H1 (cell line): ENCODE measurements at regions not wholly inside any gene's neighbourhood (a gene's known extent, or its start where the extent isn't known, plus 50 kb on each side); places are given as distances from the start of the nearest gene placed in this dataset.

ENCODE experiments used
- CTCF ChIA-PET: fragments of 300-600 bp; sonication (Branson Sonifier 250); formaldehyde crosslinking; loops from one replicate; lab custom pipeline; 2021; ENCODE audit not compliant: partially characterized antibody; lab: Charles Lee
- POLR2A ChIA-PET: fragments of 300-600 bp; sonication (Branson Sonifier 250); formaldehyde crosslinking; loops from one replicate; lab custom pipeline; 2021; ENCODE audit warnings: inconsistent platforms; ENCODE audit not compliant: partially characterized antibody; lab: Charles Lee
- DNase-seq, 2 experiments: peaks; one replicate each; pipeline versions ENCODE4 v3.0.0 to v3.0.0-alpha.2; 2010 to 2022; ENCODE audit warnings: low spot score in 2 of 2, low read depth in 1 of 2, mixed read lengths in 1 of 2
- FAIRE-seq: peaks from 2 replicates; lab custom pipeline; 2011; peaks lifted over from hg19 to GRCh38; lab: Jason Lieb, UNC
- H2AFZ ChIP-seq: 2 replicates; pipeline ENCODE4 v1.8.1; 2012; ENCODE audit warnings: low read length, inconsistent platforms
- H2AK5ac ChIP-seq: 2 replicates; pipeline ENCODE4 v1.6.1; 2013; ENCODE audit warnings: low read depth, low read length
- H2BK120ac ChIP-seq: replicated peaks from 2 replicates; pipeline ENCODE3; 2013; ENCODE audit warnings: low read depth, low read length, inconsistent platforms
- H2BK12ac ChIP-seq: 2 replicates; pipeline ENCODE4 v1.6.1; 2013; ENCODE audit warnings: low read depth, low read length
- H2BK15ac ChIP-seq: 2 replicates; pipeline ENCODE4 v1.6.1; 2013; ENCODE audit warnings: low read length
- H2BK20ac ChIP-seq: 2 replicates; pipeline ENCODE4 v1.6.1; 2013; ENCODE audit warnings: low read length
- H2BK5ac ChIP-seq: 2 replicates; pipeline ENCODE4 v1.6.1; 2013; ENCODE audit warnings: low read depth, low read length
- H3K14ac ChIP-seq: 2 replicates; pipeline ENCODE4 v1.6.1; 2013; ENCODE audit warnings: inconsistent platforms; ENCODE audit not compliant: insufficient read length
- H3K18ac ChIP-seq: 2 replicates; pipeline ENCODE4 v1.6.1; 2013; ENCODE audit warnings: low read length; ENCODE audit errors: extremely low read depth
- H3K23ac ChIP-seq: 2 replicates; pipeline ENCODE4 v1.6.1; 2013; ENCODE audit warnings: inconsistent platforms; ENCODE audit not compliant: insufficient read length
- H3K23me2 ChIP-seq: 2 replicates; pipeline ENCODE4 v1.6.1; 2013; ENCODE audit warnings: low read depth, low read length
- H3K27ac ChIP-seq: 2 replicates; pipeline ENCODE4 v1.6.1; 2011; ENCODE audit warnings: low read depth, low read length, inconsistent platforms
- H3K27me3 ChIP-seq, 4 experiments: replicated peaks in 1 of 4; 1 replicate in 1 of 4; 2 replicates in 3 of 4; pipeline versions ENCODE4 v1.6.1 to v1.8.1; 2011 to 2013; ENCODE audit warnings: low read length in 3 of 4, mild to moderate bottlenecking in 3 of 4, inconsistent platforms in 2 of 4, mixed read lengths in 2 of 4, moderate library complexity in 1 of 4; ENCODE audit not compliant: control insufficient read depth in 3 of 4, insufficient read depth in 3 of 4; ENCODE audit errors: extremely low read depth in 1 of 4
- H3K36me3 ChIP-seq, 4 experiments: 2 replicates each; pipeline versions ENCODE4 v1.6.1 to v1.8.1; 2011 to 2013; ENCODE audit warnings: mild to moderate bottlenecking in 4 of 4, low read length in 3 of 4, moderate library complexity in 2 of 4, control low read depth in 1 of 4, inconsistent platforms in 1 of 4; ENCODE audit not compliant: insufficient read depth in 4 of 4, control insufficient read depth in 2 of 4
- H3K4ac ChIP-seq: replicated peaks from 2 replicates; pipeline ENCODE3; 2013; ENCODE audit warnings: low read length, low read depth, mixed read lengths, inconsistent platforms; ENCODE audit not compliant: insufficient read length
- H3K4me1 ChIP-seq, 4 experiments: replicated peaks in 1 of 4; 1 replicate in 1 of 4; 2 replicates in 3 of 4; pipeline versions ENCODE4 v1.6.1 to v1.8.1; 2011 to 2013; ENCODE audit warnings: low read length in 3 of 4, inconsistent platforms in 2 of 4, mixed read lengths in 1 of 4; ENCODE audit not compliant: insufficient read depth in 4 of 4, control insufficient read depth in 3 of 4
- H3K4me2 ChIP-seq, 2 experiments: 2 replicates each; pipeline versions ENCODE4 v1.6.1 to v1.8.1; 2011 to 2013; ENCODE audit warnings: low read depth in 2 of 2, low read length in 2 of 2, control low read depth in 1 of 2, inconsistent platforms in 1 of 2, mild to moderate bottlenecking in 1 of 2; ENCODE audit not compliant: insufficient read depth in 1 of 2
- H3K4me3 ChIP-seq, 4 experiments: fragments of 200-600, 300-600 bp in 1 of 4; sonication (generic), shearing (Covaris generic), sonication (Bioruptor Twin) in 1 of 4; 2 replicates each; pipeline versions ENCODE4 v1.5.1 to v1.8.1; 2011 to 2016; ENCODE audit warnings: low read length in 4 of 4, low read depth in 3 of 4, control low read depth in 2 of 4, inconsistent platforms in 2 of 4, mild to moderate bottlenecking in 2 of 4, mixed read lengths in 1 of 4, moderate library complexity in 1 of 4; ENCODE audit not compliant: insufficient read depth in 2 of 4; ENCODE audit errors: extremely low read depth in 1 of 4
- H3K56ac ChIP-seq: replicated peaks from 2 replicates; pipeline ENCODE3; 2013; ENCODE audit warnings: low read depth, mild to moderate bottlenecking, mixed read lengths, low read length, inconsistent platforms; ENCODE audit not compliant: insufficient read length
- H3K79me1 ChIP-seq: 2 replicates; pipeline ENCODE4 v1.6.1; 2013; ENCODE audit warnings: low read depth, low read length, control low read depth
- H3K79me2 ChIP-seq, 2 experiments: 2 replicates each; pipeline versions ENCODE4 v1.6.1 to v1.8.1; 2012 to 2013; ENCODE audit warnings: low read length in 2 of 2, mild to moderate bottlenecking in 2 of 2, inconsistent platforms in 1 of 2; ENCODE audit not compliant: insufficient read depth in 2 of 2, control insufficient read depth in 1 of 2
- H3K9ac ChIP-seq, 4 experiments: replicated peaks in 1 of 4; 1 replicate in 1 of 4; 2 replicates in 3 of 4; pipeline versions ENCODE4 v1.6.1 to v1.8.1; 2011 to 2013; ENCODE audit warnings: low read depth in 3 of 4, low read length in 3 of 4, control low read depth in 2 of 4, mild to moderate bottlenecking in 2 of 4, moderate library complexity in 2 of 4, inconsistent platforms in 1 of 4; ENCODE audit errors: extremely low read depth in 1 of 4
- H3K9me3 ChIP-seq, 2 experiments: 2 replicates each; pipeline versions ENCODE4 v1.6.1 to v1.8.1; 2012 to 2013; ENCODE audit warnings: mild to moderate bottlenecking in 2 of 2, moderate library complexity in 2 of 2, control low read depth in 1 of 2, inconsistent platforms in 1 of 2, low read depth in 1 of 2, low read length in 1 of 2, mixed read lengths in 1 of 2; ENCODE audit not compliant: insufficient read depth in 2 of 2
- H4K20me1 ChIP-seq, 2 experiments: replicated peaks in 1 of 2; 2 replicates each; pipeline versions ENCODE3 to v1.8.1; 2011 to 2013; ENCODE audit warnings: inconsistent platforms in 2 of 2, low read length in 2 of 2, mild to moderate bottlenecking in 1 of 2; ENCODE audit not compliant: insufficient read depth in 2 of 2, control insufficient read depth in 1 of 2
- H4K5ac ChIP-seq: 2 replicates; pipeline ENCODE4 v1.6.1; 2013; ENCODE audit warnings: low read length, low read depth, mixed read lengths, inconsistent platforms; ENCODE audit not compliant: insufficient read length
- H4K8ac ChIP-seq: 2 replicates; pipeline ENCODE4 v1.8.0; 2013; ENCODE audit warnings: mild to moderate bottlenecking, moderate library complexity, low read length, inconsistent platforms; ENCODE audit not compliant: insufficient read depth; ENCODE audit errors: extremely low read depth
- H4K91ac ChIP-seq: replicated peaks from 2 replicates; pipeline ENCODE3; 2013; ENCODE audit warnings: low read length, mixed read lengths, inconsistent platforms; ENCODE audit not compliant: insufficient read length
- POLR2A ChIP-seq, 2 experiments: IDR thresholded peaks; 1 replicate in 1 of 2; 2 replicates in 1 of 2; pipeline ENCODE4 v1.6.1; 2011; ENCODE audit warnings: low read depth in 2 of 2, low read length in 2 of 2, mild to moderate bottlenecking in 2 of 2; ENCODE audit errors: control extremely low read depth in 1 of 2
- WGBS, 2 experiments: shearing (Covaris generic) in 1 of 2; methylation state at CpG; one replicate each; pipeline versions ENCODE4 v1.1.6 to v1.1.7; 2013 to 2015; ENCODE audit warnings: low lambda C conversion rate in 2 of 2, mixed read lengths in 2 of 2, inconsistent platforms in 1 of 2, low coverage in 1 of 2, missing lambda C conversion rate in 1 of 2; ENCODE audit not compliant: insufficient replicate concordance in 2 of 2, insufficient coverage in 1 of 2, insufficient read length in 1 of 2; ENCODE audit errors: extremely low coverage in 1 of 2, missing lambda C conversion rate in 1 of 2; 5-methylcytosine and 5-hydroxymethylcytosine counted together

DNA sequence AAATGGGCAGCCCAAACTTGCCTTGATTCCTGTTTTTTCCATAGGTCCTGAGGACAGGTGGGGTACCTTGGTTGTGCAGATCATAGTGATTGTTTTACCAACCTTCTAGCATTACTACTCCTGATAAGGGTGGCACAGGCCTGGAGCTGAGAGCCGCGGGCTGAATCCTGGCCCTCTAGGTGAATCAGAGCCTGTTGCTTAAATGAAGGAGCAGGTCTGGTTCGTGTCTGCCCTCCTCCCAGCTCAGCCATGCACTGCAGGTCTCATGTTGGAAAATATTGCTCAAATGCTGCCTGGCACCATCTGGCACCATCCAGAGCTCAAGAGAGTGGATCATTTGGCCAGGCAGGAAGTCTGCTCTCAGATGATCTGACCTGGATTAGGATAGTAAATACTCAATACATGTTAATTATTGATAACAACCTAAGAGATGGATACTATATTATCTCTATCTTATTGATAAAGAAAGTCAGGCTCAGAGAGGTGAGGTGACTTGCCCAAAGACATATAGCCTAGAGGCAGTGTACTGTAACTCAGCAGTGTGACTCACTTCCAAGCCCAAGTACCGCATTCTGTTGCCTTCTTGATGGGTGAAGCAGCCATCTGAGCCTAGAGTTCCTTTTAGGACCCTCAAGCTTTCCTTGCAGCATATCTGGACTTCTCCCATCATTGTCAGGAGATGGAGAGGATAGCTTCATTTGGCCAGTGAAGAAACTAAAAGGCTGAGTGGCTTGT is 104.3 kb upstream of the PITX1 start:
- no peak for TF ChIP-seq POLR2A (IDR thresholded peaks at IDR 0.05; ENCODE audit: control extremely low read depth in 1 of 2, low read depth in 2 of 2, low read length in 2 of 2)
- TF ChIP-seq, all 59 proteins: peak for 0
- no peaks in the 10 kb centered on the region for H4K20me1 ChIP-seq
- no peaks in the 10 kb centered on the region for H3K79me1 ChIP-seq
- 0 out of 2 replicates have a peak, but pooled peaks cover 2% of the 10 kb centered on the region for H3K23me2 ChIP-seq
- no peak for FAIRE-seq
- no peak overlapping the region for H3K56ac ChIP-seq
- no peak overlapping the region for H2BK12ac ChIP-seq
- no peaks in the 10 kb centered on the region; a peak in 1 of 7 replicates for H3K27me3 ChIP-seq
- H2AK5ac ChIP-seq = no peak overlapping the region
- 87% methylated on average over 4 of the region's 4 CpGs; no CpG with 5 or more reads in 1 of the 2 experiments for WGBS, 2 experiments
- no peak overlapping the region for H2BK20ac ChIP-seq
- H3K18ac ChIP-seq = no peak overlapping the region
- no peaks in the 10 kb centered on the region for H3K9me3 ChIP-seq
- no peak overlapping the region for H4K91ac ChIP-seq
- H3K36me3 ChIP-seq = no peaks in the 10 kb centered on the region
- no peak overlapping the region for H3K14ac ChIP-seq
- H3K79me2 ChIP-seq = no peaks in the 10 kb centered on the region
- H3K4ac ChIP-seq = no peak overlapping the region
- no peak overlapping the region for H3K4me2 ChIP-seq
- H3K23ac ChIP-seq = no peak overlapping the region
- ChIA-PET POLR2A (interaction anchor here (1.9 kb wide), 1 partner anchor 14 kb away, joined by 4 read pairs; no protein-coding TSS in a partner anchor), CTCF (interaction anchor here (0.7 to 1.4 kb wide), 4 partner anchors 11 to 114 kb away, joined by 3 to 4 read pairs (median 4); no protein-coding TSS in a partner anchor)
- no peak overlapping the region for H2BK5ac ChIP-seq
- H3K4me3 ChIP-seq = no peak overlapping the region
- H4K5ac ChIP-seq = no peak overlapping the region
- no peak overlapping the region for H2AFZ ChIP-seq
- H3K27ac ChIP-seq = no peak overlapping the region
- H2BK120ac ChIP-seq = no peak overlapping the region
- no peak overlapping the region for H4K8ac ChIP-seq
- H3K9ac ChIP-seq = no peak overlapping the region
- no peak for DNase-seq
- no peak overlapping the region for H2BK15ac ChIP-seq
- H3K4me1 ChIP-seq = no peaks in the 10 kb centered on the region
